SIG-M5 treated with dmso at 0.1 percent for 504 hours (cell line): ENCODE measurements at regions not wholly inside any gene's neighbourhood (a gene's known extent, or its start where the extent isn't known, plus 50 kb on each side); places are given as distances from the start of the nearest gene placed in this dataset.
"Not testable (repeated sequence)": the region's sequence is repeated elsewhere in the genome, so short reads cannot be mapped to it uniquely, and the experiment has no call there.

Experiments used
- DNase-seq: peaks from one replicate; lab custom pipeline; 2025; ENCODE audit not compliant: unreplicated experiment; lab: John Stamatoyannopoulos, UW

- DNase-seq = no peak
These were observed 618.4 kb downstream of the CDH9 start for GRCh38 chr5:26419987-26420386.

GRCh38 chr5:26416911-26417310, 621.5 kb downstream of the CDH9 start:
- no peak for DNase-seq

GRCh38 chr5:26415987-26416779, 622.2 kb downstream of the CDH9 start:
- DNase-seq = no peak

- DNase-seq = no peak
These were observed 647.8 kb downstream of the CDH9 start for GRCh38 chr5:26390608-26391007.

GRCh38 chr5:26388976-26389375, 649.4 kb downstream of the CDH9 start:
- DNase-seq = no peak

- no peak for DNase-seq
These were observed 651.9 kb downstream of the CDH9 start for GRCh38 chr5:26386532-26386931.

GRCh38 chr5:26364624-26365023, 673.8 kb downstream of the CDH9 start:
- DNase-seq = not testable (repeated sequence)

- DNase-seq = no peak
These were observed 694.5 kb downstream of the CDH9 start for GRCh38 chr5:26343801-26344325.

GRCh38 chr5:26339576-26339975, 698.8 kb downstream of the CDH9 start:
- DNase-seq = peak; percentile 40

GRCh38 chr5:26329562-26330189, 708.7 kb downstream of the CDH9 start:
- DNase-seq = peak; percentile 63

- DNase-seq = no peak
These were observed 712.1 kb downstream of the CDH9 start for GRCh38 chr5:26326153-26326759.

GRCh38 chr5:26325432-26325831, 713.0 kb downstream of the CDH9 start:
- DNase-seq = not testable (repeated sequence)

GRCh38 chr5:26324273-26324895, 714.0 kb downstream of the CDH9 start:
- DNase-seq = not testable (repeated sequence)

- no peak for DNase-seq
These were observed 714.6 kb downstream of the CDH9 start for GRCh38 chr5:26323794-26324193.

GRCh38 chr5:26321278-26321677, 717.1 kb downstream of the CDH9 start:
- DNase-seq = no peak

GRCh38 chr5:26310415-26310814, 728.0 kb downstream of the CDH9 start:
- DNase-seq = no peak

- no peak for DNase-seq
These were observed 742.8 kb downstream of the CDH9 start for GRCh38 chr5:26295541-26295940.

GRCh38 chr5:26282190-26282589, 756.2 kb downstream of the CDH9 start:
- DNase-seq = no peak

GRCh38 chr5:26278078-26278477, 760.3 kb downstream of the CDH9 start:
- DNase-seq = no peak

GRCh38 chr5:26259081-26259480, 779.3 kb downstream of the CDH9 start:
- no peak for DNase-seq

GRCh38 chr5:26245321-26245720, 793.1 kb downstream of the CDH9 start:
- DNase-seq = no peak
